CD4-positive, alpha-beta memory T cell (primary cell): ENCODE measurements at regions not wholly inside any gene's neighbourhood (a gene's known extent, or its start where the extent isn't known, plus 50 kb on each side); places are given as distances from the start of the nearest gene placed in this dataset.

Source experiments
- CTCF ChIA-PET: fragments of 350-600 bp; sonication (Branson Sonifier 250); formaldehyde crosslinking; loops from one replicate; lab custom pipeline; 2021; ENCODE audit warnings: inconsistent platforms; ENCODE audit not compliant: partially characterized antibody; lab: Charles Lee
- POLR2A ChIA-PET: fragments of 350-600 bp; sonication (Branson Sonifier 250); formaldehyde crosslinking; loops from one replicate; lab custom pipeline; 2021; ENCODE audit not compliant: partially characterized antibody; lab: Charles Lee
- DNase-seq, 5 donors: peaks; one replicate each; pipeline versions ENCODE4 v3.0.0 to v3.0.0-alpha.2; 2020 to 2022; ENCODE audit warnings: mixed read lengths in 1 of 5
- H3K27ac ChIP-seq: one replicate; pipeline ENCODE4 v1.7.0; 2013; ENCODE audit warnings: low read depth, low read length
- H3K27me3 ChIP-seq: 2 replicates; pipeline ENCODE4 v1.7.0; 2013; ENCODE audit warnings: mild to moderate bottlenecking, low read length, moderate library complexity; ENCODE audit not compliant: insufficient read depth
- H3K36me3 ChIP-seq: 2 replicates; pipeline ENCODE4 v1.7.0; 2013; ENCODE audit warnings: mild to moderate bottlenecking, low read length, moderate library complexity; ENCODE audit not compliant: insufficient read depth
- H3K4me1 ChIP-seq: 2 replicates; pipeline ENCODE4 v1.7.0; 2013; ENCODE audit warnings: mild to moderate bottlenecking, low read length, moderate library complexity; ENCODE audit not compliant: insufficient read depth
- H3K4me3 ChIP-seq, 2 donors: one replicate each; pipeline ENCODE4 v1.7.0; 2013; ENCODE audit warnings: low read length in 2 of 2, mild to moderate bottlenecking in 1 of 2
- H3K9me3 ChIP-seq, 2 donors: one replicate each; pipeline ENCODE4 v1.7.0; 2013; ENCODE audit warnings: low read length in 2 of 2, control low read depth in 1 of 2; ENCODE audit not compliant: control insufficient read depth in 1 of 2
- H3K27ac Mint-ChIP-seq, 7 donors: one replicate each; pipeline ENCODE4 v1.8.0; 2020 to 2021; ENCODE audit warnings: mixed read lengths in 7 of 7, mild to moderate bottlenecking in 6 of 7, inconsistent platforms in 3 of 7, moderate library complexity in 3 of 7
- H3K27me3 Mint-ChIP-seq, 2 donors: one replicate each; pipeline ENCODE4 v1.8.0; 2020 to 2021; ENCODE audit warnings: mixed read lengths in 2 of 2
- H3K36me3 Mint-ChIP-seq, 2 donors: one replicate each; pipeline ENCODE4 v1.8.0; 2020 to 2021; ENCODE audit warnings: mixed read lengths in 2 of 2, inconsistent platforms in 1 of 2, mild to moderate bottlenecking in 1 of 2
- H3K4me1 Mint-ChIP-seq, 4 donors: one replicate each; pipeline ENCODE4 v1.8.0; 2020 to 2021; ENCODE audit warnings: mixed read lengths in 4 of 4, mild to moderate bottlenecking in 1 of 4
- H3K4me3 Mint-ChIP-seq, 8 donors: one replicate each; pipeline ENCODE4 v1.8.0; 2020 to 2021; ENCODE audit warnings: mixed read lengths in 8 of 8, mild to moderate bottlenecking in 7 of 8, moderate library complexity in 6 of 8, inconsistent platforms in 3 of 8
- H3K9me3 Mint-ChIP-seq, 8 donors: one replicate each; pipeline ENCODE4 v1.8.0; 2020 to 2021; ENCODE audit warnings: mixed read lengths in 8 of 8, mild to moderate bottlenecking in 5 of 8, inconsistent platforms in 3 of 8, moderate library complexity in 1 of 8
- intact Hi-C: fragments of 100-400 bp; cut with micrococcal nuclease; formaldehyde crosslinking; loops from one replicate; pipeline ENCODE4 v1.15.1; 2023

DNA sequence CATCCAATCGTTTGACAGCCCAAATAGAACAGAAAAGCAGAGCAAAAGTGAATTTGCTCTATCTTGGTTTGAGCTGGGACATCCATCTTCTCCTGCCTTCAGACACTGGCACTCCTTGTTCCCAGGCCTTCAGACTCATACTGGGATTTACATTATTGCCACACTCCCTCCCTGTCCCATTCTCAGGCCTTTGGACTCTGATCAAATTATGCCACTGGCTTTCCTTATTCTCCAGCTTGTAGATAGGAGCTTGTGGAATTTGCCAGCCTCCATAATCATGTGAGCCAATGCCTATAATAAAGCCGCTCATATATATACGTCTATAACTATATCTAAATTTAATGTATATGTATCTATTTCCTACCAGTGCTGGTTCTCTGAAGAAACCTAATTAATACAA is 568.3 kb upstream of the KIRREL3 start:
- no peak overlapping the region for H3K27ac Mint-ChIP-seq
- intact Hi-C loops: no loop called here

DNA sequence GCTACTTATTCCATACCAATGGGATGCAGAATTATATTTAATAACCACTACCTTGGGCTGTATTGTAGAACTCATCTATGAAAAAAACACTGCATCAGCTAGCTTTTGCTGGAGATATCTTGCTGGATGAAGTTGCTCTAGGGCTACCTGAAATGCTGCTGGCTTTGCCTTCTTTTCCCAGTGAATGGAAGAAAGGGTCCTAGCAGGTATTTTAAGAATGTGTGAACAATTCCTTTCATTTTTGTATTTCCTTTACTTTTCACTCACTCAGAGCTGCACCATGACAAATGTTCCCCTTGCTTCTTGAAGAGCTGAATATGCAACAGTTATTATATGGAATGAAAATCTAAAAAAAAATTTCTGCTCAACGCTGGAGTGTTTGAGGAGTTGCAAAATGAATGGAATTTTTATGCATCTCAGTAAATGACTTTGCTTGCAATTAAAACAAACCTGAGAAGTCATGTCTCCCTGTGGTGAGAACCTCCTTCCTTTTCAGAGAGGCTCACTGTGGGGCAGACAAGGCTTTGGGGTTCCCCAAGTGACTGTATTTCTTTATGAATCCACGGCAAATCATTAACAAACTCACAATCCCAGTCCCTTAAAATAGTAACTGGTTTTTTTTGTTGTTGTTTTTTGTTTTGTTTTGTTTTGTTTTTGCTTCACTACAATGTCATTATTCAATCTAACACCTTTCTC is 566.8 kb upstream of the KIRREL3 start:
- Histone ChIP-seq H3K9me3 (no peaks in the 10 kb centered on the region), H3K36me3 (no peaks in the 10 kb centered on the region), H3K4me1 (no peaks in the 10 kb centered on the region), H3K27me3 (no peaks in the 10 kb centered on the region), H3K4me3 (no peak overlapping the region), H3K27ac (no peak overlapping the region)
- no peak for DNase-seq
- Mint-ChIP-seq H3K4me1 (no peaks in the 10 kb centered on the region), H3K27ac (no peak overlapping the region), H3K27me3 (peaks cover 0 to 1% of the 10 kb centered on the region in 2 donors), H3K36me3 (no peaks in the 10 kb centered on the region), H3K4me3 (no peak overlapping the region), H3K9me3 (peaks cover 0 to 4% (median 0%) of the 10 kb centered on the region in 8 donors)
- ChIA-PET CTCF (no interaction called here), POLR2A (no interaction called here)
- intact Hi-C loops: no loop called here

More for the DNA sequence above, 568.3 kb upstream of the KIRREL3 start:
- Histone ChIP-seq H3K4me1 (no peaks in the 10 kb centered on the region), H3K36me3 (no peaks in the 10 kb centered on the region), H3K27me3 (no peaks in the 10 kb centered on the region), H3K4me3 (no peak overlapping the region), H3K9me3 (no peaks in the 10 kb centered on the region), H3K27ac (no peak overlapping the region)
- CTCF ChIA-PET: no interaction called here
- DNase-seq: no peak
- H3K27me3 Mint-ChIP-seq: peaks cover 0 to 1% of the 10 kb centered on the region in 2 donors
- H3K4me3 Mint-ChIP-seq: no peak overlapping the region
- H3K4me1 Mint-ChIP-seq: no peaks in the 10 kb centered on the region
- peaks cover 0 to 4% (median 0%) of the 10 kb centered on the region in 8 donors for H3K9me3 Mint-ChIP-seq
- no peaks in the 10 kb centered on the region for H3K36me3 Mint-ChIP-seq
- POLR2A ChIA-PET: no interaction called here

- no peak overlapping the region for H3K27ac ChIP-seq
- no peaks in the 10 kb centered on the region for H3K4me1 ChIP-seq
- H3K27me3 Mint-ChIP-seq: peaks cover 0 to 1% of the 10 kb centered on the region in 2 donors
- POLR2A ChIA-PET: no interaction called here
- peaks cover 0 to 3% (median 0%) of the 10 kb centered on the region in 8 donors for H3K9me3 Mint-ChIP-seq
- CTCF ChIA-PET: no interaction called here
- no peak overlapping the region for H3K27ac Mint-ChIP-seq
- H3K9me3 ChIP-seq: no peaks in the 10 kb centered on the region
- no peaks in the 10 kb centered on the region for H3K27me3 ChIP-seq
- DNase-seq: no peak
- no peaks in the 10 kb centered on the region for H3K36me3 Mint-ChIP-seq
- H3K4me3 ChIP-seq: no peak overlapping the region
- intact Hi-C loops: no loop called here
- no peak overlapping the region for H3K4me3 Mint-ChIP-seq
- H3K36me3 ChIP-seq: no peaks in the 10 kb centered on the region
- H3K4me1 Mint-ChIP-seq: no peaks in the 10 kb centered on the region
Measured at GRCh38 chr11:127564810-127565209, 564.2 kb upstream of the KIRREL3 start.

DNA sequence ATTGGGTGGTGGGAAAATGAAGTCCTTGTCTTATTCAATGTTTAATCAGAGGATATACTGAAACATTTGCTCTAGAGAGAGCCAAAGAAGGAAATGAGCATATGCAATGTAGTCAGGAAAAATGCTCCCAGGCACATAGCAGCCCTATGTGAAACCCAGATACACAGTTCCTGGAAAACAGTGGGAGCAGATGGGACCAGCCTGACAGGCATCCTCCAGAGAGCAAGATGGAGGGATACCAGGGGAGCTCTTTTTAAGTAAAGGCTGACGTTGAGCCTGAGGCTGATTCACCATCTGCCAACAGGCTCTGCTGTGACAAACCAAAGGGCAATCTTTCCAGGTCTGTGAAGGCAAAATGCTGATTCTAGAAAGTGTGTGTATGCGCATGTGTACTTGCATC is 559.4 kb upstream of the KIRREL3 start:
- Histone ChIP-seq H3K27ac (no peak overlapping the region), H3K27me3 (no peaks in the 10 kb centered on the region), H3K9me3 (no peaks in the 10 kb centered on the region), H3K4me3 (no peak overlapping the region), H3K36me3 (no peaks in the 10 kb centered on the region), H3K4me1 (no peaks in the 10 kb centered on the region)
- Mint-ChIP-seq H3K27me3 (peaks cover 0 to 4% of the 10 kb centered on the region in 2 donors), H3K4me3 (no peak overlapping the region), H3K27ac (no peak overlapping the region), H3K9me3 (no peaks in the 10 kb centered on the region), H3K36me3 (no peaks in the 10 kb centered on the region), H3K4me1 (no peaks in the 10 kb centered on the region)
- ChIA-PET CTCF (no interaction called here), POLR2A (no interaction called here)
- no peak for DNase-seq
- intact Hi-C loops: no loop called here

DNA sequence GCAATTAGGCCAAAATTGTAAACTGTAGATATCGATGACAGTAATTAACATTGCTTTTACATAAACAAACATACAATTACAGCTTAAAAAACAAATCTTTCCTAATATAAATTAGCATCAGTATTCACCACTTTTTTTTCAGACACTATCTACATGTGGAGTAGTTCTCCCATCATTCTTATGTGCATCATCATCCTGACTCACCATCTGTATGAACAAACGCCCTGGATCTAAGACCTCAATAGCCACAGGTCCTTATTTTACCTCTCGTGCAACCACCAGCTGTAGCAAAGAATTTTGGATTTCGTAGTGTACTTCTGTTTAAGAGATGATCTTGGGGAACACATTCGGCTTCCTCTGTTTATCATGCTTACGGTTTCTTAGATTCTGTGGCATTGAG is 551.9 kb upstream of the KIRREL3 start:
- intact Hi-C loops: no loop called here
- Mint-ChIP-seq H3K27ac (no peak overlapping the region), H3K9me3 (peaks cover 0 to 3% (median 0%) of the 10 kb centered on the region in 8 donors), H3K27me3 (peaks cover 0 to 4% of the 10 kb centered on the region in 2 donors), H3K4me1 (no peaks in the 10 kb centered on the region), H3K4me3 (no peak overlapping the region), H3K36me3 (no peaks in the 10 kb centered on the region)
- no peak for DNase-seq
- no peak overlapping the region for H3K4me3 ChIP-seq
- H3K9me3 ChIP-seq: no peaks in the 10 kb centered on the region
- H3K36me3 ChIP-seq: no peaks in the 10 kb centered on the region
- no peaks in the 10 kb centered on the region for H3K27me3 ChIP-seq
- ChIA-PET POLR2A (no interaction called here), CTCF (no interaction called here)
- no peak overlapping the region for H3K27ac ChIP-seq
- H3K4me1 ChIP-seq: no peaks in the 10 kb centered on the region

DNA sequence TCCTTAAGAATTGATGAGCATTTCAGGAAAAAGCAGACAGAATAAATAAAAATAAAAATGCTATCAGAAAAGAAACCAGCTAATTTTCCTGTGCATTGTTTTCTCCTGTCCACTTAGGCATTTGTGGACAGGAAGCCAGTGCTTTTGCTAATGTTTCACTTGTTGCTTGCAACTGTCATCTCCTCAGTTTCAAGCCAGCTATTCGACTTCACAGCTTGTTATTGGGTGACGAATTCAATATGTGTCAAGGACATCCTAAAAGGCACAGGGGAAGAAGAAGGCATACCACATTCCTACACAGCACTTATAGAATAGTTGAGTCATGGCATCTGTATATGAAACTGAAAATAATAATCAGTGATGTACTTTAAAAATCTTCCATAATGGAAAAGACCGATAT is 530.6 kb upstream of the KIRREL3 start:
- Histone ChIP-seq H3K36me3 (no peaks in the 10 kb centered on the region), H3K27me3 (no peaks in the 10 kb centered on the region), H3K4me1 (no peaks in the 10 kb centered on the region), H3K9me3 (no peaks in the 10 kb centered on the region), H3K4me3 (no peak overlapping the region), H3K27ac (no peak overlapping the region)
- H3K4me1 Mint-ChIP-seq: no peaks in the 10 kb centered on the region
- no peak for DNase-seq
- CTCF ChIA-PET: no interaction called here
- H3K36me3 Mint-ChIP-seq: no peaks in the 10 kb centered on the region
- POLR2A ChIA-PET: no interaction called here
- H3K4me3 Mint-ChIP-seq: no peak overlapping the region
- intact Hi-C loops: no loop called here
- H3K27me3 Mint-ChIP-seq: no peaks in the 10 kb centered on the region
- peaks cover 0 to 6% (median 0%) of the 10 kb centered on the region in 8 donors for H3K9me3 Mint-ChIP-seq
- no peak overlapping the region for H3K27ac Mint-ChIP-seq

- intact Hi-C loops: no loop called here
- H3K4me1 ChIP-seq: no peaks in the 10 kb centered on the region
- no peak overlapping the region for H3K4me3 ChIP-seq
- no peaks in the 10 kb centered on the region for H3K36me3 ChIP-seq
- DNase-seq: no peak
- Mint-ChIP-seq H3K4me1 (no peaks in the 10 kb centered on the region), H3K27me3 (no peaks in the 10 kb centered on the region), H3K9me3 (peaks cover 0 to 4% (median 0%) of the 10 kb centered on the region in 8 donors), H3K36me3 (no peaks in the 10 kb centered on the region), H3K27ac (no peak overlapping the region), H3K4me3 (no peak overlapping the region)
- H3K27ac ChIP-seq: no peak overlapping the region
- ChIA-PET CTCF (no interaction called here), POLR2A (no interaction called here)
- peaks cover 0 to 4% of the 10 kb centered on the region in 2 donors for H3K9me3 ChIP-seq
- no peaks in the 10 kb centered on the region for H3K27me3 ChIP-seq
Measured at GRCh38 chr11:127528297-127528696, 527.7 kb upstream of the KIRREL3 start.
